HepG2 (cell line): ENCODE measurements at regions not wholly inside any gene's neighbourhood (a gene's known extent, or its start where the extent isn't known, plus 50 kb on each side); places are given as distances from the start of the nearest gene placed in this dataset.

Source experiments
- ATAC-seq: fragments of 200-7000 bp; cut with Tn5 transposase; 3 replicates; pipeline ENCODE4 v1.9.1; 2020; ENCODE audit warnings: mild to moderate bottlenecking, moderate library complexity
- BruUV-seq: library from RNA; stranded (reverse); fragments of 400-500 nt; replicated peaks from 2 replicates; lab custom pipeline; 2021; lab: Mats Ljungman, UMichigan
- CTCF ChIA-PET: fragments of 300-600 bp; formaldehyde crosslinking; extraction: SDS; loops from one replicate; lab custom pipeline; 2021; ENCODE audit warnings: low total read pairs, inconsistent platforms, low intra/inter-chr PET ratio; lab: Yijun Ruan, JAX
- POLR2A ChIA-PET: fragments of 350-600 bp; sonication (Branson Sonifier 250); formaldehyde crosslinking; loops from one replicate; lab custom pipeline; 2020; ENCODE audit warnings: antibody characterized with exemption, inconsistent platforms; lab: Yijun Ruan, JAX
- DNase-seq: peaks from one replicate; pipeline ENCODE4 v3.0.0-alpha.2; 2015; ENCODE audit warnings: low spot score
- FAIRE-seq: peaks from 3 replicates; lab custom pipeline; 2011; peaks lifted over from hg19 to GRCh38; lab: Jason Lieb, UNC
- H2AFZ ChIP-seq: one replicate; pipeline ENCODE4 v1.6.1; 2011; ENCODE audit warnings: low read length, inconsistent platforms
- H3K27ac ChIP-seq: fragments of 300-600 bp; 3 replicates; pipeline ENCODE4 v1.8.0; 2011; ENCODE audit warnings: mixed run types, mild to moderate bottlenecking, mixed read lengths, low read length, inconsistent platforms; ENCODE audit not compliant: insufficient read depth; ENCODE audit errors: extremely low read length
- H3K27me3 ChIP-seq, 2 experiments: fragments of 200-600 bp in 1 of 2; 2 replicates in 1 of 2; 3 replicates in 1 of 2; pipeline versions ENCODE4 v1.6.0 to v1.8.0; 2011; ENCODE audit warnings: low read length in 2 of 2, mild to moderate bottlenecking in 2 of 2, moderate library complexity in 2 of 2, inconsistent platforms in 1 of 2; ENCODE audit not compliant: insufficient read depth in 2 of 2, control insufficient read depth in 1 of 2
- H3K36me3 ChIP-seq, 2 experiments: fragments of 200-600 bp in 1 of 2; replicated peaks in 1 of 2; 2 replicates in 1 of 2; 3 replicates in 1 of 2; pipeline versions ENCODE4 v1.5.1 to v1.8.0; 2011; ENCODE audit warnings: low read length in 2 of 2, inconsistent platforms in 1 of 2; ENCODE audit not compliant: insufficient read depth in 2 of 2, control insufficient read depth in 1 of 2
- H3K4me1 ChIP-seq: 2 replicates; pipeline ENCODE4 v1.5.1; 2012; ENCODE audit warnings: low read length, inconsistent platforms; ENCODE audit not compliant: insufficient read depth
- H3K4me2 ChIP-seq: 2 replicates; pipeline ENCODE4 v1.6.0; 2011; ENCODE audit warnings: low read depth, low read length, inconsistent platforms
- H3K4me3 ChIP-seq, 3 experiments: fragments of 200-600 bp in 1 of 3; sonication (generic), shearing (Covaris generic) in 1 of 3; replicated peaks in 1 of 3; 2 replicates each; pipeline ENCODE4 v1.5.1; 2011 to 2016; ENCODE audit warnings: low read length in 3 of 3, inconsistent platforms in 2 of 3, low read depth in 2 of 3, mild to moderate bottlenecking in 2 of 3, control low read depth in 1 of 3, mixed read lengths in 1 of 3; ENCODE audit not compliant: insufficient read depth in 1 of 3
- H3K79me2 ChIP-seq: one replicate; pipeline ENCODE4 v1.6.1; 2011; ENCODE audit warnings: low read length, inconsistent platforms; ENCODE audit not compliant: insufficient read depth
- H3K9ac ChIP-seq: 2 replicates; pipeline ENCODE4 v1.6.0; 2011; ENCODE audit warnings: mild to moderate bottlenecking, low read depth, low read length, inconsistent platforms; ENCODE audit not compliant: insufficient read depth
- H3K9me3 ChIP-seq: 2 replicates; pipeline ENCODE4 v1.5.1; 2012; ENCODE audit warnings: mild to moderate bottlenecking, low read length
- H4K20me1 ChIP-seq: 2 replicates; pipeline ENCODE4 v1.6.0; 2011; ENCODE audit warnings: inconsistent platforms, mild to moderate bottlenecking, low read length, moderate library complexity; ENCODE audit not compliant: insufficient read depth
- FOXP1 ChIP-seq, 2 experiments: fragments of 450-650 bp in 1 of 2; IDR thresholded peaks; 2 replicates each; pipeline ENCODE4 v1.6.1; 2017 to 2018; ENCODE audit warnings: antibody characterized with exemption in 1 of 2
- POLR2AphosphoS2 ChIP-seq: IDR thresholded peaks from 2 replicates; pipeline ENCODE4 v1.6.1; 2011; ENCODE audit warnings: low read depth, low read length, improper control_type of control experiment
- SP1 ChIP-seq, 2 experiments: fragments of 450-650 bp in 1 of 2; sonication (generic) in 1 of 2; formaldehyde crosslinking in 1 of 2; IDR thresholded peaks; 2 replicates each; pipeline versions ENCODE4 v1.4.0 to v1.6.1; 2016 to 2020; ENCODE audit warnings: missing genetic modification reagents in 1 of 2
- ZNF30 ChIP-seq: sonication (generic); formaldehyde crosslinking; IDR thresholded peaks from 2 replicates; pipeline ENCODE4 v1.5.0; 2020; ENCODE audit warnings: mild to moderate bottlenecking, missing genetic modification reagents
- WGBS: methylation state at CpG from one replicate; pipeline ENCODE4 v1.1.6; 2017; ENCODE audit warnings: low lambda C conversion rate; 5-methylcytosine and 5-hydroxymethylcytosine counted together
- in situ Hi-C: cut with HindIII; loops from 2 replicates; pipeline ENCODE4 v1.10.0; 2017; ENCODE audit warnings: low pct_unique_long_range_greater_than_20kb; ENCODE audit not compliant: extremely low pct_ligation_motif_present
- intact Hi-C: fragments of 100-400 bp; cut with micrococcal nuclease; formaldehyde crosslinking; loops from one replicate; pipeline ENCODE4 v1.10.0; 2022; ENCODE audit not compliant: unreplicated experiment
- TF ChIP-seq, protein P1 (sequence below): sonication (generic); formaldehyde crosslinking; IDR thresholded peaks from one replicate; pipeline ENCODE4 v1.5.1; 2020; ENCODE audit warnings: mild to moderate bottlenecking, missing genetic modification reagents; ENCODE audit errors: not compliant biosample characterization
- TF ChIP-seq, protein P2 (sequence below): fragments of 450-650 bp; IDR thresholded peaks from 2 replicates; pipeline ENCODE4 v1.6.1; 2016

DNA sequence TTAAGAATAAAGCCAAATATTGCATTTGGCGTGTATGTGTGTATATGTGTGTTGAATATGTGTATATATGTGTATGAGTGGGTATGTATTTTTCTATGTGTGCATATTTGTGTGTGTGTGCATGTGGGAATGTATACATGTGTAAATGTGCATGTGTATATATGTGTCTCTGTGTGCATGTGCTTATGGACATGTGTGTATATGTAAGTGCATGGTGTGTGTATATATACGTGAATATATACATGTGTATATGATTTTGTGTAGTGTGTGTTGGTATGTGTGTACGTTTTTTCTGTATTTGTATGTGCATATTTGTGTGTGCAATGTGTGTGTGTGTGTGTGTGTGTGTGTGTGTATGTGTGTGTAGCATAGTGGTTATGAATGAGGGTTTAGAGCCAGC lies 1021.0 kb downstream of the AACS start:
- Histone ChIP-seq H3K9ac (no peak overlapping the region), H2AFZ (no peak overlapping the region), H3K27me3 (no peaks in the 10 kb centered on the region), H3K27ac (no peak overlapping the region), H3K9me3 (peaks cover 74% of the 10 kb centered on the region), H3K4me1 (no peaks in the 10 kb centered on the region), H3K79me2 (no peaks in the 10 kb centered on the region), H3K4me3 (no peak overlapping the region), H3K4me2 (no peak overlapping the region), H4K20me1 (no peaks in the 10 kb centered on the region), H3K36me3 (no peaks in the 10 kb centered on the region)
- WGBS: 2% methylated on average over 3 of the region's 3 CpGs
- DNase-seq: no peak
- intact Hi-C loops: no loop called here
- FAIRE-seq: no peak
- TF ChIP-seq POLR2AphosphoS2: no peak
- TF ChIP-seq SP1 (IDR thresholded peaks at IDR 0.05): no peak
- TF ChIP-seq SP1 (CRISPR knock-in tag; IDR thresholded peaks at IDR 0.05): no peak
- TF ChIP-seq, protein P1, sequence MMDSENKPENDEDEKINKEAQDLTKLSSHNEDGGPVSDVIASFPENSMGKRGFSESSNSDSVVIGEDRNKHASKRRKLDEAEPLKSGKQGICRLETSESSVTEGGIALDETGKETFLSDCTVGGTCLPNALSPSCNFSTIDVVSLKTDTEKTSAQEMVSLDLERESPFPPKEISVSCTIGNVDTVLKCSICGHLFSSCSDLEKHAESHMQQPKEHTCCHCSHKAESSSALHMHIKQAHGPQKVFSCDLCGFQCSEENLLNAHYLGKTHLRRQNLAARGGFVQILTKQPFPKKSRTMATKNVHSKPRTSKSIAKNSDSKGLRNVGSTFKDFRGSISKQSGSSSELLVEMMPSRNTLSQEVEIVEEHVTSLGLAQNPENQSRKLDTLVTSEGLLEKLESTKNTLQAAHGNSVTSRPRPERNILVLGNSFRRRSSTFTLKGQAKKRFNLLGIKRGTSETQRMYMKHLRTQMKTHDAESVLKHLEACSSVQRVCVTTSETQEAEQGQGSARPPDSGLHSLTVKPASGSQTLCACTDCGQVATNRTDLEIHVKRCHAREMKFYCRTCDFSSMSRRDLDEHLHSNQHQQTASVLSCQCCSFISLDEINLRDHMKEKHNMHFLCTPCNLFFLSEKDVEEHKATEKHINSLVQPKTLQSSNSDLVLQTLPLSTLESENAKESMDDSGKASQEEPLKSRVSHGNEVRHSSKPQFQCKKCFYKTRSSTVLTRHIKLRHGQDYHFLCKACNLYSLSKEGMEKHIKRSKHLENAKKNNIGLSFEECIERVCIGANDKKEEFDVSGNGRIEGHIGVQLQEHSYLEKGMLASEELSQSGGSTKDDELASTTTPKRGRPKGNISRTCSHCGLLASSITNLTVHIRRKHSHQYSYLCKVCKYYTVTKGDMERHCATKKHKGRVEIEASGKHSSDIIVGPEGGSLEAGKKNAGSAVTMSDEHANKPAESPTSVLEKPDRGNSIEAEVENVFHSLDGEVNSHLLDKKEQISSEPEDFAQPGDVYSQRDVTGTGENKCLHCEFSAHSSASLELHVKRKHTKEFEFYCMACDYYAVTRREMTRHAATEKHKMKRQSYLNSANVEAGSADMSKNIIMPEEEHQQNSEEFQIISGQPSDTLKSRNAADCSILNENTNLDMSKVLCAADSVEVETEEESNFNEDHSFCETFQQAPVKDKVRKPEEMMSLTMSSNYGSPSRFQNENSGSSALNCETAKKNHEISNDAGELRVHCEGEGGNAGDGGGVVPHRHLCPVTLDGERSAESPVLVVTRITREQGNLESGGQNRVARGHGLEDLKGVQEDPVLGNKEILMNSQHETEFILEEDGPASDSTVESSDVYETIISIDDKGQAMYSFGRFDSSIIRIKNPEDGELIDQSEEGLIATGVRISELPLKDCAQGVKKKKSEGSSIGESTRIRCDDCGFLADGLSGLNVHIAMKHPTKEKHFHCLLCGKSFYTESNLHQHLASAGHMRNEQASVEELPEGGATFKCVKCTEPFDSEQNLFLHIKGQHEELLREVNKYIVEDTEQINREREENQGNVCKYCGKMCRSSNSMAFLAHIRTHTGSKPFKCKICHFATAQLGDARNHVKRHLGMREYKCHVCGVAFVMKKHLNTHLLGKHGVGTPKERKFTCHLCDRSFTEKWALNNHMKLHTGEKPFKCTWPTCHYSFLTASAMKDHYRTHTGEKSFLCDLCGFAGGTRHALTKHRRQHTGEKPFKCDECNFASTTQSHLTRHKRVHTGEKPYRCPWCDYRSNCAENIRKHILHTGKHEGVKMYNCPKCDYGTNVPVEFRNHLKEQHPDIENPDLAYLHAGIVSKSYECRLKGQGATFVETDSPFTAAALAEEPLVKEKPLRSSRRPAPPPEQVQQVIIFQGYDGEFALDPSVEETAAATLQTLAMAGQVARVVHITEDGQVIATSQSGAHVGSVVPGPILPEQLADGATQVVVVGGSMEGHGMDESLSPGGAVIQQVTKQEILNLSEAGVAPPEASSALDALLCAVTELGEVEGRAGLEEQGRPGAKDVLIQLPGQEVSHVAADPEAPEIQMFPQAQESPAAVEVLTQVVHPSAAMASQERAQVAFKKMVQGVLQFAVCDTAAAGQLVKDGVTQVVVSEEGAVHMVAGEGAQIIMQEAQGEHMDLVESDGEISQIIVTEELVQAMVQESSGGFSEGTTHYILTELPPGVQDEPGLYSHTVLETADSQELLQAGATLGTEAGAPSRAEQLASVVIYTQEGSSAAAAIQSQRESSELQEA (CRISPR knock-in tag): no peak
- no peak for TF ChIP-seq FOXP1 (IDR thresholded peaks at IDR 0.05)
- no peak for TF ChIP-seq FOXP1 (CRISPR knock-in tag; IDR thresholded peaks at IDR 0.05)
- TF ChIP-seq, protein P2, sequence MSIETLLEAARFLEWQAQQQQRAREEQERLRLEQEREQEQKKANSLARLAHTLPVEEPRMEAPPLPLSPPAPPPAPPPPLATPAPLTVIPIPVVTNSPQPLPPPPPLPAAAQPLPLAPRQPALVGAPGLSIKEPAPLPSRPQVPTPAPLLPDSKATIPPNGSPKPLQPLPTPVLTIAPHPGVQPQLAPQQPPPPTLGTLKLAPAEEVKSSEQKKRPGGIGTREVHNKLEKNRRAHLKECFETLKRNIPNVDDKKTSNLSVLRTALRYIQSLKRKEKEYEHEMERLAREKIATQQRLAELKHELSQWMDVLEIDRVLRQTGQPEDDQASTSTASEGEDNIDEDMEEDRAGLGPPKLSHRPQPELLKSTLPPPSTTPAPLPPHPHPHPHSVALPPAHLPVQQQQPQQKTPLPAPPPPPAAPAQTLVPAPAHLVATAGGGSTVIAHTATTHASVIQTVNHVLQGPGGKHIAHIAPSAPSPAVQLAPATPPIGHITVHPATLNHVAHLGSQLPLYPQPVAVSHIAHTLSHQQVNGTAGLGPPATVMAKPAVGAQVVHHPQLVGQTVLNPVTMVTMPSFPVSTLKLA: peak; percentile 86
- TF ChIP-seq ZNF30 (CRISPR knock-in tag): no peak
- no peak for ATAC-seq
- POLR2A ChIA-PET: no interaction called here
- CTCF ChIA-PET: no interaction called here
- no TSS peak for BruUV-seq
- in situ Hi-C loops: no loop called here
